ENCODE measurements at regions not wholly inside any gene's neighbourhood (a gene's known extent, or its start where the extent isn't known, plus 50 kb on each side); places are given as distances from the start of the nearest gene placed in this dataset.

DNA sequence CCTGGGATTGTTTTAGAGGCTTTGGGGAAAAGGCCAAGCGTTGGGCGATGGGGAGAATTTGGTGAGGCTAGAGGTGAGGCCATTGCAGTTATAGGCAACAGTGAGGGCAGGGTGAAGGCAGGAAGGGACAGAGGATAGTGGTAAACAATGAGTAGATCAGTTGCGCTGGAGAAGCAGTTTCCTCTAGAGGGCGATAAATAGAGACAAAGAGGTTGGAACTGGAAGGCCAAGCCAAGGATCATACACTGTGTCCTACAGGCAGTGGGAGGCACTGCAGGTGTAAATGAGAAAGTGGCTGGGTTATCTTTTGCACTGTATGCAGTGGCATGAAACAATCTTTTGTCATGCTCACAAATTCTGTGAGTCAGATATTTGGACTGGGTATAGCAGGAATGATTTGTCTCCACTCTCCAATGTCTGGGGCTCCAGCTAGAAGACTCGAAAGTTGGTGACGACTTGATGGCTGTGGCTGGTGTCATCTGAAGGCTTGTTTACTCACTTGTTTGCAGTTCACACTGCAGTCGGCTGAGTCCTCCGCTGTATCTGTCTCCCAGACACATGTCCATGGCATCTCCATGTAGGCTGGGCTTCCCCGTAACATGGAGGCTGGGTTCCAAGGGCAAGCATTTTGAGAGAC, 82.1 kb downstream of the TNP1 start:
- POLR2A ChIA-PET = no interaction called here
- H3K4me2 ChIP-seq = no peak overlapping the region
- H3K79me2 ChIP-seq (ENCODE audit: insufficient read depth) = no peaks in the 10 kb centered on the region
- H3K27me3 ChIP-seq (ENCODE audit: insufficient read depth) = no peaks in the 10 kb centered on the region
- H3K9me3 ChIP-seq = no peaks in the 10 kb centered on the region
- DNase-seq = peak; percentile 52
- no peak overlapping the region for H3K27ac ChIP-seq (ENCODE audit: low read depth in 2 of 2, low read length in 1 of 2)
- peaks cover 4% of the 10 kb centered on the region for H3F3A ChIP-seq (replicated peaks; ENCODE audit: insufficient read depth)
- CTCF ChIA-PET = interaction anchor here (0.6 to 1.5 kb wide), 5 partner anchors 11 to 742 kb away, joined by 3 to 4 read pairs (median 3); no protein-coding TSS in a partner anchor
- peaks cover 6 to 10% of the 10 kb centered on the region in 2 experiments; a peak in 2 of 4 replicates for H3K4me1 ChIP-seq (ENCODE audit: control insufficient read depth in 1 of 2, insufficient read depth in 2 of 2, low read depth in 1 of 2, low read length in 1 of 2)
- H3K4me3 ChIP-seq (ENCODE audit: low read depth in 2 of 2, low read length in 1 of 2) = peak overlapping the region in 1 of 2 experiments; percentile 28; a peak in 1 of 4 replicates
- no peak overlapping the region for H2AFZ ChIP-seq (ENCODE audit: low read depth)
- WGBS (ENCODE audit: low lambda C conversion rate) = 62% methylated on average over 7 of the region's 9 CpGs
- no peaks in the 10 kb centered on the region for H3K36me3 ChIP-seq (replicated peaks in 1 of 2; ENCODE audit: control insufficient read depth in 1 of 2, insufficient read depth in 2 of 2, low read length in 1 of 2)
- TF ChIP-seq, protein P1, sequence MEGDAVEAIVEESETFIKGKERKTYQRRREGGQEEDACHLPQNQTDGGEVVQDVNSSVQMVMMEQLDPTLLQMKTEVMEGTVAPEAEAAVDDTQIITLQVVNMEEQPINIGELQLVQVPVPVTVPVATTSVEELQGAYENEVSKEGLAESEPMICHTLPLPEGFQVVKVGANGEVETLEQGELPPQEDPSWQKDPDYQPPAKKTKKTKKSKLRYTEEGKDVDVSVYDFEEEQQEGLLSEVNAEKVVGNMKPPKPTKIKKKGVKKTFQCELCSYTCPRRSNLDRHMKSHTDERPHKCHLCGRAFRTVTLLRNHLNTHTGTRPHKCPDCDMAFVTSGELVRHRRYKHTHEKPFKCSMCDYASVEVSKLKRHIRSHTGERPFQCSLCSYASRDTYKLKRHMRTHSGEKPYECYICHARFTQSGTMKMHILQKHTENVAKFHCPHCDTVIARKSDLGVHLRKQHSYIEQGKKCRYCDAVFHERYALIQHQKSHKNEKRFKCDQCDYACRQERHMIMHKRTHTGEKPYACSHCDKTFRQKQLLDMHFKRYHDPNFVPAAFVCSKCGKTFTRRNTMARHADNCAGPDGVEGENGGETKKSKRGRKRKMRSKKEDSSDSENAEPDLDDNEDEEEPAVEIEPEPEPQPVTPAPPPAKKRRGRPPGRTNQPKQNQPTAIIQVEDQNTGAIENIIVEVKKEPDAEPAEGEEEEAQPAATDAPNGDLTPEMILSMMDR (IDR thresholded peaks at IDR 0.05) = peak; percentile 74
- peak; percentile 66 for TF ChIP-seq RAD21 (IDR thresholded peaks at IDR 0.05; ENCODE audit: low read length)
- TF ChIP-seq SMC3 (IDR thresholded peaks at IDR 0.05; ENCODE audit: low read depth, low read length) = peak; percentile 38; the same call in 1 of the 2 replicates
- TF ChIP-seq GATA2 (CRISPR knock-in tag; IDR thresholded peaks at IDR 0.05) = no peak
- H3K9ac ChIP-seq = no peak overlapping the region
- H4K20me1 ChIP-seq (ENCODE audit: insufficient read depth) = no peaks in the 10 kb centered on the region
- no peaks in the 10 kb centered on the region for H3K9me2 ChIP-seq

- no peak overlapping the region for H3K4me2 ChIP-seq
- H3K9ac ChIP-seq = no peak overlapping the region
- POLR2A ChIA-PET = interaction anchor here (0.7 kb wide), 1 partner anchor 16 kb away, joined by 3 read pairs; no protein-coding TSS in a partner anchor
- H3K9me2 ChIP-seq = no peaks in the 10 kb centered on the region
- no peaks in the 10 kb centered on the region for H4K20me1 ChIP-seq (ENCODE audit: insufficient read depth)
- peaks cover 6 to 10% of the 10 kb centered on the region in 2 experiments; a peak in 2 of 4 replicates for H3K4me1 ChIP-seq (ENCODE audit: control insufficient read depth in 1 of 2, insufficient read depth in 2 of 2, low read depth in 1 of 2, low read length in 1 of 2)
- TF ChIP-seq RFX5 (IDR thresholded peaks at IDR 0.05; ENCODE audit: low read length) (no peak), SMC3 (IDR thresholded peaks at IDR 0.05; ENCODE audit: low read depth, low read length) (no peak), GATA2 (CRISPR knock-in tag; IDR thresholded peaks at IDR 0.05) (no peak), NRF1 (IDR thresholded peaks at IDR 0.05; ENCODE audit: low read depth, low read length) (no peak), CHD2 (IDR thresholded peaks at IDR 0.05; ENCODE audit: low read length, partially characterized antibody) (no peak), ELF1 (IDR thresholded peaks at IDR 0.05) (no peak), FOSL2 (IDR thresholded peaks at IDR 0.05; ENCODE audit: borderline replicate concordance, low read depth) (no peak), FOXM1 (IDR thresholded peaks at IDR 0.05; ENCODE audit: low read depth) (no peak), TAF1 (IDR thresholded peaks at IDR 0.05; ENCODE audit: borderline replicate concordance, low read depth, low read length) (no peak), POLR2AphosphoS5 (IDR thresholded peaks at IDR 0.05; ENCODE audit: low read depth, low read length) (no peak), SIN3A (IDR thresholded peaks at IDR 0.05; ENCODE audit: borderline replicate concordance, low read depth, low read length) (no peak), FOXJ3 (CRISPR knock-in tag; IDR thresholded peaks at IDR 0.05) (no peak), IRF3 (IDR thresholded peaks at IDR 0.05; ENCODE audit: low read depth, low read length) (no peak), EZH2phosphoT487 (IDR thresholded peaks at IDR 0.05; ENCODE audit: borderline replicate concordance, low read depth) (no peak), TEAD4 (IDR thresholded peaks at IDR 0.05; ENCODE audit: borderline replicate concordance, insufficient read depth) (no peak)
- TF ChIP-seq, protein P2, sequence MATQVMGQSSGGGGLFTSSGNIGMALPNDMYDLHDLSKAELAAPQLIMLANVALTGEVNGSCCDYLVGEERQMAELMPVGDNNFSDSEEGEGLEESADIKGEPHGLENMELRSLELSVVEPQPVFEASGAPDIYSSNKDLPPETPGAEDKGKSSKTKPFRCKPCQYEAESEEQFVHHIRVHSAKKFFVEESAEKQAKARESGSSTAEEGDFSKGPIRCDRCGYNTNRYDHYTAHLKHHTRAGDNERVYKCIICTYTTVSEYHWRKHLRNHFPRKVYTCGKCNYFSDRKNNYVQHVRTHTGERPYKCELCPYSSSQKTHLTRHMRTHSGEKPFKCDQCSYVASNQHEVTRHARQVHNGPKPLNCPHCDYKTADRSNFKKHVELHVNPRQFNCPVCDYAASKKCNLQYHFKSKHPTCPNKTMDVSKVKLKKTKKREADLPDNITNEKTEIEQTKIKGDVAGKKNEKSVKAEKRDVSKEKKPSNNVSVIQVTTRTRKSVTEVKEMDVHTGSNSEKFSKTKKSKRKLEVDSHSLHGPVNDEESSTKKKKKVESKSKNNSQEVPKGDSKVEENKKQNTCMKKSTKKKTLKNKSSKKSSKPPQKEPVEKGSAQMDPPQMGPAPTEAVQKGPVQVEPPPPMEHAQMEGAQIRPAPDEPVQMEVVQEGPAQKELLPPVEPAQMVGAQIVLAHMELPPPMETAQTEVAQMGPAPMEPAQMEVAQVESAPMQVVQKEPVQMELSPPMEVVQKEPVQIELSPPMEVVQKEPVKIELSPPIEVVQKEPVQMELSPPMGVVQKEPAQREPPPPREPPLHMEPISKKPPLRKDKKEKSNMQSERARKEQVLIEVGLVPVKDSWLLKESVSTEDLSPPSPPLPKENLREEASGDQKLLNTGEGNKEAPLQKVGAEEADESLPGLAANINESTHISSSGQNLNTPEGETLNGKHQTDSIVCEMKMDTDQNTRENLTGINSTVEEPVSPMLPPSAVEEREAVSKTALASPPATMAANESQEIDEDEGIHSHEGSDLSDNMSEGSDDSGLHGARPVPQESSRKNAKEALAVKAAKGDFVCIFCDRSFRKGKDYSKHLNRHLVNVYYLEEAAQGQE (IDR thresholded peaks at IDR 0.05; ENCODE audit: low read depth, low read length) = no peak
- no peaks in the 10 kb centered on the region for H3K36me3 ChIP-seq (replicated peaks in 1 of 2; ENCODE audit: control insufficient read depth in 1 of 2, insufficient read depth in 2 of 2, low read length in 1 of 2)
- H3K27ac ChIP-seq (ENCODE audit: low read depth in 2 of 2, low read length in 1 of 2) = no peak overlapping the region
- H3F3A ChIP-seq (replicated peaks; ENCODE audit: insufficient read depth) = peaks cover 4% of the 10 kb centered on the region
- 88% methylated on average over 13 of the region's 13 CpGs for whole genome bisulfite sequencing (ENCODE audit: low lambda C conversion rate)
- no peak for DNase-seq
- H3K9me3 ChIP-seq = no peaks in the 10 kb centered on the region
- no peaks in the 10 kb centered on the region for H3K79me2 ChIP-seq (ENCODE audit: insufficient read depth)
- no peak overlapping the region for H3K4me3 ChIP-seq (ENCODE audit: low read depth in 2 of 2, low read length in 1 of 2)
- no peaks in the 10 kb centered on the region for H3K27me3 ChIP-seq (ENCODE audit: insufficient read depth)
- H2AFZ ChIP-seq (ENCODE audit: low read depth) = no peak overlapping the region
- CTCF ChIA-PET = interaction anchor here (1.0 to 1.8 kb wide), 3 partner anchors 10 to 937 kb away, joined by 4 to 5 read pairs (median 4); no protein-coding TSS in a partner anchor
Observed at GRCh38 chr2:216776066-216776850, 80.9 kb upstream of the IGFBP5 start.
